HCT116 (cell line): ENCODE measurements at regions not wholly inside any gene's neighbourhood (a gene's known extent, or its start where the extent isn't known, plus 50 kb on each side); places are given as distances from the start of the nearest gene placed in this dataset.

Experiments
- CTCF ChIP-seq, 3 experiments: fragments of 200-600 bp in 1 of 3; sonication (generic) in 1 of 3; IDR thresholded peaks in 2 of 3; conservative IDR thresholded peaks in 1 of 3; 2 replicates each; pipeline ENCODE4 v1.5.1; 2012 to 2017; ENCODE audit warnings: low read depth in 2 of 3, low read length in 2 of 3, antibody characterized with exemption in 1 of 3, borderline replicate concordance in 1 of 3, control low read depth in 1 of 3, mild to moderate bottlenecking in 1 of 3, mixed read lengths in 1 of 3, mixed run types in 1 of 3, moderate library complexity in 1 of 3; ENCODE audit not compliant: insufficient read depth in 1 of 3
- EZH2 ChIP-seq: fragments of 200-600 bp; sonication (generic); IDR thresholded peaks from 2 replicates; pipeline ENCODE4 v1.6.1; 2017; ENCODE audit warnings: antibody characterized with exemption, mixed run types
- EZH2phosphoT487 ChIP-seq: fragments of 200-600 bp; IDR thresholded peaks from 2 replicates; pipeline ENCODE4 v1.6.1; 2018; ENCODE audit warnings: antibody characterized with exemption, borderline replicate concordance
- MAX ChIP-seq: IDR thresholded peaks from 2 replicates; pipeline ENCODE4 v1.6.1; 2012
- POLR2A ChIP-seq: IDR thresholded peaks from 2 replicates; pipeline ENCODE4 v1.7.0; 2011; ENCODE audit warnings: borderline replicate concordance; ENCODE audit not compliant: insufficient read depth, insufficient read length; ENCODE audit errors: extremely low read depth
- POLR2AphosphoS5 ChIP-seq: IDR thresholded peaks from 2 replicates; pipeline ENCODE4 v1.6.1; 2011; ENCODE audit warnings: mild to moderate bottlenecking, low read depth, low read length, moderate library complexity
- REST ChIP-seq: IDR thresholded peaks from 2 replicates; pipeline ENCODE4 v1.6.1; 2012; ENCODE audit warnings: low read depth
- SRF ChIP-seq: IDR thresholded peaks from 2 replicates; pipeline ENCODE4 v1.6.1; 2012; ENCODE audit warnings: low read depth
- YY1 ChIP-seq: IDR thresholded peaks from 2 replicates; pipeline ENCODE4 v1.6.1; 2011; ENCODE audit warnings: low read length, low read depth, moderate library complexity, mild to moderate bottlenecking; ENCODE audit not compliant: insufficient replicate concordance; ENCODE audit errors: extremely low read depth
- ZBTB33 ChIP-seq: IDR thresholded peaks from 2 replicates; pipeline ENCODE4 v1.6.1; 2011; ENCODE audit warnings: mild to moderate bottlenecking, low read length, moderate library complexity; ENCODE audit not compliant: insufficient replicate concordance; ENCODE audit errors: extremely low read depth
- ZNF274 ChIP-seq: fragments of 200-500 bp; sonication (Bioruptor generic); IDR thresholded peaks from 2 replicates; pipeline ENCODE4 v1.6.1; 2014; ENCODE audit warnings: mild to moderate bottlenecking, low read depth, low read length, inconsistent platforms

- TF ChIP-seq ZNF274 (no peak), EZH2 (no peak), ZBTB33 (no peak), POLR2A (no peak), CTCF (IDR thresholded peaks at IDR 0.05 in 2 of 3, conservative IDR thresholded peaks at IDR 0.05 in 1 of 3; ENCODE audit: borderline replicate concordance in 1 of 3, insufficient read depth in 1 of 3, low read depth in 2 of 3, low read length in 2 of 3) (no peak), POLR2AphosphoS5 (peak; percentile 38; the same call in 1 of the 2 replicates), YY1 (peak; percentile 8), SRF (no peak), EZH2phosphoT487 (no peak), REST (no peak), MAX (peak; percentile 35)
Measured at GRCh38 chr5:89457411-89458331, 574.7 kb upstream of the MEF2C start.
